MM.1S (cell line): ENCODE measurements at regions not wholly inside any gene's neighbourhood (a gene's known extent, or its start where the extent isn't known, plus 50 kb on each side); places are given as distances from the start of the nearest gene placed in this dataset.

Experiments
- DNase-seq: peaks from one replicate; pipeline ENCODE4 v3.0.0-alpha.2; 2015
- H2AFZ ChIP-seq: fragments of 300-600 bp; sonication (generic); 2 replicates; pipeline ENCODE4 v1.6.0; 2016; ENCODE audit warnings: antibody characterized with exemption, low read length
- H3F3A ChIP-seq: fragments of 300-600 bp; sonication (generic); 2 replicates; pipeline ENCODE4 v1.6.1; 2016; ENCODE audit warnings: mild to moderate bottlenecking, antibody characterized with exemption, low read length, moderate library complexity, mixed read lengths; ENCODE audit not compliant: insufficient read depth
- H3K27ac ChIP-seq: fragments of 300-600 bp; sonication (generic); 2 replicates; pipeline ENCODE4 v1.5.1; 2016; ENCODE audit warnings: mild to moderate bottlenecking, low read length
- H3K27me3 ChIP-seq: fragments of 300-600 bp; sonication (generic); replicated peaks from 2 replicates; pipeline ENCODE4 v1.6.0; 2016; ENCODE audit warnings: low read length; ENCODE audit not compliant: insufficient read depth
- H3K36me3 ChIP-seq: fragments of 300-600 bp; sonication (generic); replicated peaks from 2 replicates; pipeline ENCODE4 v1.6.1; 2016; ENCODE audit warnings: mild to moderate bottlenecking, low read length, mixed read lengths; ENCODE audit not compliant: insufficient read depth
- H3K4me1 ChIP-seq: fragments of 300-600 bp; sonication (generic); 2 replicates; pipeline ENCODE4 v1.6.1; 2016; ENCODE audit warnings: low read length, mixed read lengths
- H3K4me2 ChIP-seq: fragments of 300-600 bp; sonication (generic); 2 replicates; pipeline ENCODE4 v1.6.0; 2016; ENCODE audit warnings: low read depth, low read length
- H3K4me3 ChIP-seq: fragments of 300-600 bp; sonication (generic); 2 replicates; pipeline ENCODE4 v1.5.1; 2016; ENCODE audit warnings: low read length, mixed read lengths
- H3K79me2 ChIP-seq: fragments of 300-600 bp; sonication (generic); 2 replicates; pipeline ENCODE4 v1.6.1; 2016; ENCODE audit warnings: mixed run types, low read length, mixed read lengths
- H3K9ac ChIP-seq: fragments of 300-600 bp; sonication (generic); 2 replicates; pipeline ENCODE4 v1.6.1; 2016; ENCODE audit warnings: low read length, mixed read lengths
- H3K9me2 ChIP-seq: fragments of 300-600 bp; sonication (generic); replicated peaks from 2 replicates; pipeline ENCODE4 v1.6.1; 2016; ENCODE audit warnings: mild to moderate bottlenecking, low read length, mixed read lengths; ENCODE audit not compliant: insufficient read depth
- H3K9me3 ChIP-seq: fragments of 300-600 bp; sonication (generic); replicated peaks from 2 replicates; pipeline ENCODE4 v1.6.1; 2016; ENCODE audit warnings: mild to moderate bottlenecking, low read length, mixed read lengths; ENCODE audit not compliant: insufficient read depth
- H4K20me1 ChIP-seq: fragments of 300-600 bp; sonication (generic); 2 replicates; pipeline ENCODE4 v1.6.1; 2016; ENCODE audit warnings: mild to moderate bottlenecking, low read length, moderate library complexity, mixed read lengths; ENCODE audit not compliant: insufficient read depth
- EZH2 ChIP-seq: fragments of 300-600 bp; sonication (generic); optimal IDR thresholded peaks from 2 replicates; pipeline ENCODE3; 2017; ENCODE audit warnings: low read depth, mild to moderate bottlenecking, antibody characterized with exemption, low read length, mixed read lengths
- EZH2phosphoT487 ChIP-seq: fragments of 300-600 bp; sonication (generic); IDR thresholded peaks from 2 replicates; pipeline ENCODE4 v1.6.1; 2018; ENCODE audit warnings: antibody characterized with exemption, low read length
- TF ChIP-seq, protein P1 (sequence below): fragments of 300-600 bp; sonication (generic); IDR thresholded peaks from 2 replicates; pipeline ENCODE4 v1.5.1; 2016; ENCODE audit warnings: antibody characterized with exemption, low read length, mixed read lengths

DNA sequence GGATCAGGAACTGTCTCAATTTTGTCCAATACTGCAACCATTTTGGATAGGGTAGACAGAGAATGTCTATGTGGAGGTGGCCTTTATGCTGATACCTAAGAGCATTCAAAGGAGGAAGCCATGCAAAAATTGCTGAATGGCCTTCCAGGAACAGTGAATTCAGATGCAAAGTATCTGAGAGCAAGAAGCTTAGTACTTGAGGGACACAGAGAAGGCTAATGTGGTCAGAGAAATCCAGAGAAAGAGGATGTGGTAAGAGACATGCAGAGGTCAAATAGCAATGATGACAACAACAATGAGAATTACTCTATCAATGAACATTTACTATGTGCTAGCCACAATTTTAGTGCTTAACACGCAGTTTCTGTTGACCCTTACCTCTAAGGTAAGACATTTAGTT, 785.6 kb upstream of the KLHL1 start:
- Histone ChIP-seq H3K4me2 (no peak overlapping the region), H3K9me3 (no peaks in the 10 kb centered on the region), H3K4me3 (no peak overlapping the region), H2AFZ (no peak overlapping the region), H3K9me2 (no peaks in the 10 kb centered on the region), H3K27ac (no peak overlapping the region), H3K79me2 (no peaks in the 10 kb centered on the region), H3K36me3 (no peaks in the 10 kb centered on the region), H3K27me3 (no peaks in the 10 kb centered on the region), H3K4me1 (no peaks in the 10 kb centered on the region), H4K20me1 (no peaks in the 10 kb centered on the region), H3K9ac (no peak overlapping the region), H3F3A (no peaks in the 10 kb centered on the region)
- TF ChIP-seq EZH2 (no peak), EZH2phosphoT487 (no peak)
- TF ChIP-seq, protein P1, sequence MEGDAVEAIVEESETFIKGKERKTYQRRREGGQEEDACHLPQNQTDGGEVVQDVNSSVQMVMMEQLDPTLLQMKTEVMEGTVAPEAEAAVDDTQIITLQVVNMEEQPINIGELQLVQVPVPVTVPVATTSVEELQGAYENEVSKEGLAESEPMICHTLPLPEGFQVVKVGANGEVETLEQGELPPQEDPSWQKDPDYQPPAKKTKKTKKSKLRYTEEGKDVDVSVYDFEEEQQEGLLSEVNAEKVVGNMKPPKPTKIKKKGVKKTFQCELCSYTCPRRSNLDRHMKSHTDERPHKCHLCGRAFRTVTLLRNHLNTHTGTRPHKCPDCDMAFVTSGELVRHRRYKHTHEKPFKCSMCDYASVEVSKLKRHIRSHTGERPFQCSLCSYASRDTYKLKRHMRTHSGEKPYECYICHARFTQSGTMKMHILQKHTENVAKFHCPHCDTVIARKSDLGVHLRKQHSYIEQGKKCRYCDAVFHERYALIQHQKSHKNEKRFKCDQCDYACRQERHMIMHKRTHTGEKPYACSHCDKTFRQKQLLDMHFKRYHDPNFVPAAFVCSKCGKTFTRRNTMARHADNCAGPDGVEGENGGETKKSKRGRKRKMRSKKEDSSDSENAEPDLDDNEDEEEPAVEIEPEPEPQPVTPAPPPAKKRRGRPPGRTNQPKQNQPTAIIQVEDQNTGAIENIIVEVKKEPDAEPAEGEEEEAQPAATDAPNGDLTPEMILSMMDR, result no peak
- peak; percentile 61 for DNase-seq

DNA sequence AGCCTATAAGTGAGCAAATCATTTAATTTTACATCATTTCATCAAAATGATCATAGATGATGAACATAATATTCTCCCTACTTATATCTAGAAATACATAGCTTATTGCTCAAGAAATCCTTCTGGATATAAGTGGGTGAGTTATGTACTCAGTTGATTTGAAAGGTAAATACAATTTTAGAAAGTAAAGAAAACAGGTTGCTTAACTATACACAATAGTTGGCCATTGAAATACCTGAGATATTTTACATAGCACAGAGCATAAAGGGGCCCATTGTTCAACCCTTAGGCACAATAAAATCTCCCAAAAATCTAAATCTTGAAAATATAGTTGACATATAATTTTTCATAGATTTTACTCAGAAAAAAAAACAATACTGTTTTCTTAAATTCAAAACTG, 782.0 kb upstream of the KLHL1 start:
- no peaks in the 10 kb centered on the region for H4K20me1 ChIP-seq
- no peak for DNase-seq
- no peak overlapping the region for H3K27ac ChIP-seq
- no peaks in the 10 kb centered on the region for H3K79me2 ChIP-seq
- no peak overlapping the region for H2AFZ ChIP-seq
- no peaks in the 10 kb centered on the region for H3K9me3 ChIP-seq
- no peaks in the 10 kb centered on the region for H3F3A ChIP-seq
- TF ChIP-seq, protein P1, result no peak
- TF ChIP-seq EZH2phosphoT487 (no peak), EZH2 (no peak)
- H3K9me2 ChIP-seq, result no peaks in the 10 kb centered on the region
- H3K4me2 ChIP-seq, result no peak overlapping the region
- H3K4me3 ChIP-seq, result no peak overlapping the region
- H3K27me3 ChIP-seq, result no peaks in the 10 kb centered on the region
- H3K4me1 ChIP-seq, result no peaks in the 10 kb centered on the region
- H3K36me3 ChIP-seq, result no peaks in the 10 kb centered on the region
- H3K9ac ChIP-seq, result no peak overlapping the region

DNA sequence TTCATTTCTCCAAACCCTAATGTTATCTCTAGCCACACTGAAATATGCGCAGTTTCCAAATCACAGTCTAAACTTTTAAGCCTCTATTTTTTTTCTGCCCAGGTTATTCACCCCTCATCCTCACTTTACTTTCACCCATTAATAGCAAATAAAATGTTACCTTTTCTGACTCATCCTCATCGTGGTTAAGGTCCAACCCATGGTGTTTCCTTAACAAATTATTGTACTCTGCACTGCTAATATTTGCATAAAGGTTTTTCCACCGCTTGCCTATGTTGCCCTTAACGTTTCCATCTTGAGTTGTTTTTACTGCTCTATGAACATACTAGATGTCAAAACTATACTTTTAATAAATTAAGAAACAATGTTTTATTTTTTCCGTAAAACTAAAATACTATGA, 780.9 kb upstream of the KLHL1 start:
- TF ChIP-seq, protein P1, result no peak
- TF ChIP-seq EZH2, result no peak
- TF ChIP-seq EZH2phosphoT487, result no peak
- H3K9me2 ChIP-seq, result no peaks in the 10 kb centered on the region

More for the DNA sequence above, 780.9 kb upstream of the KLHL1 start:
- Histone ChIP-seq H3K9me3 (no peaks in the 10 kb centered on the region), H3K27me3 (no peaks in the 10 kb centered on the region), H3K4me2 (no peak overlapping the region), H2AFZ (no peak overlapping the region), H3F3A (no peaks in the 10 kb centered on the region), H3K4me3 (no peak overlapping the region), H3K4me1 (no peaks in the 10 kb centered on the region), H3K9ac (no peak overlapping the region), H3K27ac (no peak overlapping the region), H4K20me1 (no peaks in the 10 kb centered on the region), H3K79me2 (no peaks in the 10 kb centered on the region), H3K36me3 (no peaks in the 10 kb centered on the region)
- DNase-seq, result no peak
